Nucleus accumbens (tissue), 56 donors: ENCODE measurements at regions not wholly inside any gene's neighbourhood (a gene's known extent, or its start where the extent isn't known, plus 50 kb on each side); places are given as distances from the start of the nearest gene placed in this dataset.

Experiments
- DNase-seq, 56 donors: peaks; one replicate each; lab custom pipeline; 2025; lab: John Stamatoyannopoulos, UW

GRCh38 chr14:84804895-84805294 lies 725.0 kb upstream of the FLRT2 start:
- DNase-seq: no peak

- DNase-seq: no peak
Observed at GRCh38 chr14:84806181-84806580, 723.8 kb upstream of the FLRT2 start.

- no peak for DNase-seq
Observed at GRCh38 chr14:84806622-84807021, 723.3 kb upstream of the FLRT2 start.

- no peak for DNase-seq
Observed at GRCh38 chr14:84807673-84808072, 722.3 kb upstream of the FLRT2 start.

- DNase-seq: no peak
Observed at GRCh38 chr14:84809158-84809557, 720.8 kb upstream of the FLRT2 start.

- no peak for DNase-seq
Observed at GRCh38 chr14:84814391-84814790, 715.6 kb upstream of the FLRT2 start.

- no peak for DNase-seq
Observed at GRCh38 chr14:84819528-84819927, 710.4 kb upstream of the FLRT2 start.

GRCh38 chr14:84825481-84826251 lies 704.3 kb upstream of the FLRT2 start:
- DNase-seq: no peak

GRCh38 chr14:84826294-84826693 lies 703.6 kb upstream of the FLRT2 start:
- DNase-seq: peak in 8 of 56 donors; percentile 0 to 64 (median 16)

- DNase-seq: no peak
Observed at GRCh38 chr14:84850595-84850994, 679.3 kb upstream of the FLRT2 start.

- no peak for DNase-seq
Observed at GRCh38 chr14:84856751-84857534, 673.0 kb upstream of the FLRT2 start.

- DNase-seq: no peak
Observed at GRCh38 chr14:84857571-84857970, 672.4 kb upstream of the FLRT2 start.

- no peak for DNase-seq
Observed at GRCh38 chr14:84859116-84859515, 670.8 kb upstream of the FLRT2 start.

- DNase-seq: no peak
Observed at GRCh38 chr14:84864548-84865271, 665.2 kb upstream of the FLRT2 start.

- DNase-seq: no peak
Observed at GRCh38 chr14:84871734-84872133, 658.2 kb upstream of the FLRT2 start.

GRCh38 chr14:84874436-84874835 lies 655.5 kb upstream of the FLRT2 start:
- no peak for DNase-seq

- no peak for DNase-seq
Observed at GRCh38 chr14:84877061-84877460, 652.9 kb upstream of the FLRT2 start.

GRCh38 chr14:84882830-84883229 lies 647.1 kb upstream of the FLRT2 start:
- no peak for DNase-seq

GRCh38 chr14:84885061-84885460 lies 644.9 kb upstream of the FLRT2 start:
- no peak for DNase-seq

GRCh38 chr14:84891404-84891803 lies 638.5 kb upstream of the FLRT2 start:
- DNase-seq: no peak

- DNase-seq: no peak
Observed at GRCh38 chr14:84894254-84894653, 635.7 kb upstream of the FLRT2 start.
